Endothelial cell of umbilical vein (primary cell): ENCODE measurements at regions not wholly inside any gene's neighbourhood (a gene's known extent, or its start where the extent isn't known, plus 50 kb on each side); places are given as distances from the start of the nearest gene placed in this dataset.

Experiments
- BruUV-seq: library from RNA; stranded (reverse); fragments of 400-500 nt; replicated peaks from 2 replicates; lab custom pipeline; 2021; lab: Mats Ljungman, UMichigan
- CTCF ChIA-PET: fragments of 300-600, 350-600 bp; sonication (Branson Sonifier 250); formaldehyde crosslinking; loops from one replicate; lab custom pipeline; 2021; ENCODE audit warnings: antibody characterized with exemption, inconsistent platforms; lab: Charles Lee
- POLR2A ChIA-PET: fragments of 300-600, 350-600 bp; sonication (Branson Sonifier 250); formaldehyde crosslinking; loops from one replicate; lab custom pipeline; 2021; ENCODE audit warnings: antibody characterized with exemption, inconsistent platforms; lab: Charles Lee
- DNase-seq: peaks from one replicate; pipeline ENCODE4 v3.0.0-alpha.2; 2011; ENCODE audit warnings: low read depth, low spot score
- FAIRE-seq: peaks from 2 replicates; lab custom pipeline; 2011; peaks lifted over from hg19 to GRCh38; lab: Jason Lieb, UNC
- H2AFZ ChIP-seq: 2 replicates; pipeline ENCODE4 v1.6.0; 2012; ENCODE audit warnings: low read depth, low read length, control low read depth, inconsistent platforms
- H3K27ac ChIP-seq: 2 replicates; pipeline ENCODE4 v1.5.1; 2011; ENCODE audit warnings: low read depth, mild to moderate bottlenecking, control low read depth, low read length, moderate library complexity; ENCODE audit not compliant: insufficient read depth
- H3K27me3 ChIP-seq, 2 experiments: 2 replicates each; pipeline versions ENCODE4 v1.6.0 to v1.6.1; 2011; ENCODE audit warnings: low read length in 2 of 2, mixed read lengths in 1 of 2; ENCODE audit not compliant: control insufficient read depth in 2 of 2, insufficient read depth in 2 of 2
- H3K36me3 ChIP-seq, 2 experiments: 2 replicates in 1 of 2; 3 replicates in 1 of 2; pipeline ENCODE4 v1.5.1; 2011; ENCODE audit warnings: low read length in 2 of 2, mild to moderate bottlenecking in 1 of 2, moderate library complexity in 1 of 2; ENCODE audit not compliant: control insufficient read depth in 2 of 2, insufficient read depth in 2 of 2; ENCODE audit errors: extremely low read depth in 1 of 2
- H3K4me1 ChIP-seq: 3 replicates; pipeline ENCODE4 v1.5.1; 2011; ENCODE audit warnings: mild to moderate bottlenecking, low read length; ENCODE audit not compliant: control insufficient read depth, insufficient read depth; ENCODE audit errors: extremely low read depth
- H3K4me2 ChIP-seq: 2 replicates; pipeline ENCODE4 v1.6.1; 2011; ENCODE audit warnings: low read length, control low read depth, mixed read lengths; ENCODE audit not compliant: insufficient read depth
- H3K4me3 ChIP-seq, 3 experiments: fragments of 200-600 bp in 1 of 3; sonication (generic), shearing (Covaris generic) in 1 of 3; replicated peaks in 1 of 3; 2 replicates each; pipeline ENCODE4 v1.5.1; 2011 to 2016; ENCODE audit warnings: control low read depth in 3 of 3, low read length in 3 of 3, mild to moderate bottlenecking in 2 of 3, inconsistent platforms in 1 of 3, low read depth in 1 of 3, moderate library complexity in 1 of 3; ENCODE audit not compliant: insufficient read depth in 1 of 3
- H3K79me2 ChIP-seq: 2 replicates; pipeline ENCODE4 v1.6.0; 2012; ENCODE audit warnings: low read length, inconsistent platforms; ENCODE audit not compliant: control insufficient read depth, insufficient read depth
- H3K9ac ChIP-seq: replicated peaks from 2 replicates; pipeline ENCODE3; 2011; ENCODE audit warnings: low read length, control low read depth; ENCODE audit not compliant: insufficient read depth; ENCODE audit errors: extremely low read depth
- H3K9me1 ChIP-seq: replicated peaks from 3 replicates; pipeline ENCODE4 v1.6.0; 2011; ENCODE audit warnings: mild to moderate bottlenecking, low read length; ENCODE audit not compliant: control insufficient read depth, insufficient read depth; ENCODE audit errors: extremely low read depth
- H3K9me3 ChIP-seq: replicated peaks from 2 replicates; pipeline ENCODE4 v1.5.1; 2012; ENCODE audit warnings: low read length, inconsistent platforms; ENCODE audit not compliant: control insufficient read depth, insufficient read depth
- H4K20me1 ChIP-seq: replicated peaks from 2 replicates; pipeline ENCODE3; 2011; ENCODE audit warnings: mild to moderate bottlenecking, low read length; ENCODE audit not compliant: control insufficient read depth, insufficient read depth; ENCODE audit errors: extremely low read depth
- CTCF ChIP-seq, 2 donors: IDR thresholded peaks; 1 replicate in 1 of 2; 2 replicates in 1 of 2; pipeline ENCODE4 v1.5.1; 2011; ENCODE audit warnings: low read length in 2 of 2, mild to moderate bottlenecking in 2 of 2, moderate library complexity in 2 of 2, control low read depth in 1 of 2, inconsistent platforms in 1 of 2, low read depth in 1 of 2; ENCODE audit not compliant: insufficient read depth in 1 of 2; ENCODE audit errors: extremely low read depth in 1 of 2
- EZH2 ChIP-seq: IDR thresholded peaks from 2 replicates; pipeline ENCODE4 v1.6.1; 2012; ENCODE audit warnings: borderline replicate concordance, low read depth, mild to moderate bottlenecking, moderate library complexity, low read length, inconsistent platforms; ENCODE audit not compliant: severe bottlenecking
- FOS ChIP-seq: IDR thresholded peaks from 2 replicates; pipeline ENCODE4 v1.6.1; 2011; ENCODE audit warnings: mild to moderate bottlenecking, low read length, moderate library complexity, borderline replicate concordance; ENCODE audit not compliant: insufficient read depth
- GATA2 ChIP-seq: IDR thresholded peaks from 2 replicates; pipeline ENCODE4 v1.7.0; 2011; ENCODE audit warnings: low read depth, mild to moderate bottlenecking, moderate library complexity, mixed read lengths, low read length; ENCODE audit not compliant: insufficient read length, insufficient read depth
- JUN ChIP-seq: IDR thresholded peaks from 2 replicates; pipeline ENCODE4 v1.6.1; 2011; ENCODE audit warnings: borderline replicate concordance, low read depth; ENCODE audit not compliant: insufficient read length, insufficient read depth
- MYC ChIP-seq: IDR thresholded peaks from one replicate; pipeline ENCODE4 v1.6.1; 2011; ENCODE audit warnings: mild to moderate bottlenecking, low read depth, low read length
- POLR2A ChIP-seq: IDR thresholded peaks from 2 replicates; pipeline ENCODE4 v1.6.1; 2012; ENCODE audit warnings: low read depth, mild to moderate bottlenecking, control low read depth, low read length
- POLR2AphosphoS5 ChIP-seq: IDR thresholded peaks from 2 replicates; pipeline ENCODE4 v1.6.1; 2012; ENCODE audit warnings: low read depth, mild to moderate bottlenecking, control low read depth, low read length, moderate library complexity; ENCODE audit not compliant: insufficient read depth
- dilution Hi-C: fragments of 300-500 bp; cut with MboI; formaldehyde crosslinking; loops from one replicate; pipeline ENCODE4 v1.15.0; 2019; ENCODE audit warnings: low sequenced_read_pairs; ENCODE audit not compliant: extremely low pct_ligation_motif_present
- intact Hi-C: fragments of 100-400 bp; cut with micrococcal nuclease; formaldehyde crosslinking; loops from one replicate; pipeline ENCODE4 v1.10.0; 2022
- TF ChIP-seq, protein P1 (sequence below): IDR thresholded peaks from 2 replicates; pipeline ENCODE4 v1.6.1; 2011; ENCODE audit not compliant: insufficient read depth, insufficient read length

DNA sequence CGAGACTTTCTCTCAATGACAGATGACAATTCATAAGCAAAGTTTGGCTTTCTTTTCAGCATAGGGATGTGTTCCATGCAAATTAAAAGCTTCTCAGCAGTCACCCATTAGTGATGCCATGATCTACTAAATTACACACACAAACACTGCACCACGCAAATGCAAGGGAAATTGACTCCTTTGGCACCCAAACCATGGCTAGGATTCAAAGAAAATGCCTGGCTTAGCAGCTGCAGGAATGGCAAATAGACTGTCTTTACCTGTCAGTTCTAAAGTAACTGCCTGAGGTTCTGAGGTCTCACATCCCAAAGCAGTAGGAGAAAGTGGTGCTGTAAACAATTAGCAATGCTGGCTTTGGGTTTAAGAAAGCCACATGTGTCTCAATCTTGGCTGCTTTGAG lies 108.6 kb upstream of the ATP10B start:
- FAIRE-seq (no peak), DNase-seq (no peak)
- no peaks in the 10 kb centered on the region for H3K36me3 ChIP-seq
- no peaks in the 10 kb centered on the region for H3K9me1 ChIP-seq
- dilution Hi-C loops, result no loop called here
- ChIA-PET CTCF (no interaction called here), POLR2A (no interaction called here)
- intact Hi-C loops, result no loop called here
- H3K4me3 ChIP-seq, result no peak overlapping the region
- no peak overlapping the region for H3K4me2 ChIP-seq
- H3K27ac ChIP-seq, result no peak overlapping the region
- no peaks in the 10 kb centered on the region for H3K4me1 ChIP-seq
- H4K20me1 ChIP-seq, result no peaks in the 10 kb centered on the region
- H3K9me3 ChIP-seq, result peaks cover 2% of the 10 kb centered on the region
- no peak overlapping the region for H2AFZ ChIP-seq
- no peaks in the 10 kb centered on the region for H3K79me2 ChIP-seq
- TF ChIP-seq POLR2A (no peak), GATA2 (no peak), POLR2AphosphoS5 (no peak), CTCF (IDR thresholded peaks at IDR 0.05; ENCODE audit: extremely low read depth in 1 of 2, insufficient read depth in 1 of 2, low read depth in 1 of 2, low read length in 2 of 2) (no peak), FOS (no peak), JUN (no peak), EZH2 (no peak), MYC (no peak)
- TF ChIP-seq, protein P1, sequence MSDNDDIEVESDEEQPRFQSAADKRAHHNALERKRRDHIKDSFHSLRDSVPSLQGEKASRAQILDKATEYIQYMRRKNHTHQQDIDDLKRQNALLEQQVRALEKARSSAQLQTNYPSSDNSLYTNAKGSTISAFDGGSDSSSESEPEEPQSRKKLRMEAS, result no peak
- no peak overlapping the region for H3K9ac ChIP-seq
- H3K27me3 ChIP-seq, result no peaks in the 10 kb centered on the region
- no TSS peak for BruUV-seq
